ENCODE measurements at regions not wholly inside any gene's neighbourhood (a gene's known extent, or its start where the extent isn't known, plus 50 kb on each side); places are given as distances from the start of the nearest gene placed in this dataset.
"Not testable (repeated sequence)": the region's sequence is repeated elsewhere in the genome, so short reads cannot be mapped to it uniquely, and the experiment has no call there.

DNA sequence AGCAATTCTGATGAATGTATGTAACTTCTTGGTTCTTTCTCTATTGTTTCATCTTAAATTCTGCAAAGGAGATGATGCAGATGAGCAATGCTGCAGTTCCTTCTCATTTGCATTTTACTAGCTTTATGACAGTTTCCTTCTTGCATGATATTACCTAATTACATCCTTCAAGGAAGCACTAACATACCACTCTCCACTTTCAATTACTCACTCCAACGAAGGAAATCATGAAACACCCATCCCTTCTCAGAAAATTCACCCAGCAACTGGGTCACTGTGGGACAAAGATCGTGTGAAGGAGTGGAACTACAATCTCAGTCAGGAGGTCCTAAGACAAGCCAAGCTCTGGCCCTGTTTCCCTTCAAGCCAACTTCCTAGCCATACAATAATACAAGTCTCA, 142.3 kb downstream of the CHD1L start:
- Histone ChIP-seq H3K4me3 (no peak overlapping the region), H3K9me3 (no peaks in the 10 kb centered on the region), H3K36me3 (no peaks in the 10 kb centered on the region), H3K4me1 (no peaks in the 10 kb centered on the region), H3K27me3 (no peaks in the 10 kb centered on the region), H3K27ac (no peak overlapping the region)
- intact Hi-C loops (cut with DNase I) = no loop called here
- no peak for DNase-seq (ENCODE audit: extremely low spot score in 2 of 2)
- TF ChIP-seq POLR2AphosphoS5 (IDR thresholded peaks at IDR 0.05; ENCODE audit: insufficient read depth in 1 of 2, low read depth in 1 of 2) (no peak), POLR2A (IDR thresholded peaks at IDR 0.05) (no peak)
- TF ChIP-seq, protein P1, sequence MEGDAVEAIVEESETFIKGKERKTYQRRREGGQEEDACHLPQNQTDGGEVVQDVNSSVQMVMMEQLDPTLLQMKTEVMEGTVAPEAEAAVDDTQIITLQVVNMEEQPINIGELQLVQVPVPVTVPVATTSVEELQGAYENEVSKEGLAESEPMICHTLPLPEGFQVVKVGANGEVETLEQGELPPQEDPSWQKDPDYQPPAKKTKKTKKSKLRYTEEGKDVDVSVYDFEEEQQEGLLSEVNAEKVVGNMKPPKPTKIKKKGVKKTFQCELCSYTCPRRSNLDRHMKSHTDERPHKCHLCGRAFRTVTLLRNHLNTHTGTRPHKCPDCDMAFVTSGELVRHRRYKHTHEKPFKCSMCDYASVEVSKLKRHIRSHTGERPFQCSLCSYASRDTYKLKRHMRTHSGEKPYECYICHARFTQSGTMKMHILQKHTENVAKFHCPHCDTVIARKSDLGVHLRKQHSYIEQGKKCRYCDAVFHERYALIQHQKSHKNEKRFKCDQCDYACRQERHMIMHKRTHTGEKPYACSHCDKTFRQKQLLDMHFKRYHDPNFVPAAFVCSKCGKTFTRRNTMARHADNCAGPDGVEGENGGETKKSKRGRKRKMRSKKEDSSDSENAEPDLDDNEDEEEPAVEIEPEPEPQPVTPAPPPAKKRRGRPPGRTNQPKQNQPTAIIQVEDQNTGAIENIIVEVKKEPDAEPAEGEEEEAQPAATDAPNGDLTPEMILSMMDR (IDR thresholded peaks at IDR 0.05) = no peak

DNA sequence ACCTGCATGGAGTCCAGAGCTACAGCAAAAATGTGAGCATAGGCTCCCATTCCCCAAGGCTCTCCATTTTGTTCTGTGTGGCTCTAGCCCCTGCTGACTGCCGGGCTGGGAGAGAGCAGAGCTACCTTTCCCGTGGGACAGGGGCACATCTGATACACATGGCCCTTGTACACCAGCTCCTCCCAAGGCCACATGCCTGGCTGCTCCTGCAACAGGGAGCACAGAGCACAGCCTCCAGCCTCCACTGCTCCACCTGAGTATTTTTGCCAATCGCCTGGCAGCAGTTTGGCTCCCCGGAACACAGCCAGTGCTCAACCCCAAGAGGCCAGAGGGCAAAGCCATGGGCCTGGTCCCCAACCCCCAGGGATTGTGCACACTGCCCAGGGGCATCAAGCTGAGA, 146.5 kb downstream of the CHD1L start:
- H3K9me3 ChIP-seq = no peaks in the 10 kb centered on the region
- intact Hi-C loops (cut with DNase I) = no loop called here
- H3K4me1 ChIP-seq = no peaks in the 10 kb centered on the region
- H3K36me3 ChIP-seq = no peaks in the 10 kb centered on the region
- no peak for TF ChIP-seq POLR2A (IDR thresholded peaks at IDR 0.05)
- TF ChIP-seq POLR2AphosphoS5 (IDR thresholded peaks at IDR 0.05; ENCODE audit: insufficient read depth in 1 of 2, low read depth in 1 of 2) = no peak
- TF ChIP-seq, protein P1 (IDR thresholded peaks at IDR 0.05) = no peak
- no peak for DNase-seq (ENCODE audit: extremely low spot score in 2 of 2)
- no peaks in the 10 kb centered on the region for H3K27me3 ChIP-seq
- H3K4me3 ChIP-seq = no peak overlapping the region
- no peak overlapping the region for H3K27ac ChIP-seq

DNA sequence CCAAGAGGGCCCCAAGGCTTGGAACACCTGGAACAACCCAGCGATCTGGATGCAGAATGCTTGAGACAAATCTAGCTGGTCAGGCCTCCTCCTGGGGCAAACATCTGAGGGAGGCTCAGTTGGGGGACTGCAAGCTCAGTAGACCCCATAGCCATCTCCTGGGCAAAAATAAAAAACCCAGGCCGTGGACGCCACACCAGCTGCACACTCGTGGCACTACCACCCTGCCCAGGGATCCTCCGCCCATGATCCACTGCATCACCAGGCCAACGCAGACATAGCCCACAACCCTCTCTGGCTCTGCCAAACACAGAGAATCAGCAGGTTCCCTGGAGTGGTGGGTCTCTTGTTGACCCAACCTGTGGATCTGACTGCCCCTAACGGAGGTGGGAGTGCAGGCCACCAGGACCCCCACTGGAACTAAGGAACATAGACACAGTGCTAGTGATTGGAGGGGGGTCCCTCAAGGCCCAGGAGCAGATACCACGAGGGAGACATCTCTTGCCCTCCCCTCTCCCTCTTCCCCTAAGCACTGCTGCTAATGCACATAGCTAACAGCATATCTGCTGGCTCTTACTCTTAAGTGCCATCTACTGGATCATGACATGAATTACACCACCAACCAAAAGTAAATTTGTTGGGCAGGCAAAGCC, 147.2 kb downstream of the CHD1L start:
- DNase-seq (ENCODE audit: extremely low spot score in 2 of 2) = no peak
- no peaks in the 10 kb centered on the region for H3K9me3 ChIP-seq
- H3K4me3 ChIP-seq = no peak overlapping the region
- no peak overlapping the region for H3K27ac ChIP-seq
- intact Hi-C loops (cut with DNase I) = no loop called here
- no peaks in the 10 kb centered on the region for H3K4me1 ChIP-seq
- no peaks in the 10 kb centered on the region for H3K36me3 ChIP-seq
- TF ChIP-seq POLR2AphosphoS5 (IDR thresholded peaks at IDR 0.05; ENCODE audit: insufficient read depth in 1 of 2, low read depth in 1 of 2) (no peak), POLR2A (IDR thresholded peaks at IDR 0.05) (no peak)
- TF ChIP-seq, protein P1 (IDR thresholded peaks at IDR 0.05) = peak; percentile 23 to 48 (median 34)
- H3K27me3 ChIP-seq = no peaks in the 10 kb centered on the region

DNA sequence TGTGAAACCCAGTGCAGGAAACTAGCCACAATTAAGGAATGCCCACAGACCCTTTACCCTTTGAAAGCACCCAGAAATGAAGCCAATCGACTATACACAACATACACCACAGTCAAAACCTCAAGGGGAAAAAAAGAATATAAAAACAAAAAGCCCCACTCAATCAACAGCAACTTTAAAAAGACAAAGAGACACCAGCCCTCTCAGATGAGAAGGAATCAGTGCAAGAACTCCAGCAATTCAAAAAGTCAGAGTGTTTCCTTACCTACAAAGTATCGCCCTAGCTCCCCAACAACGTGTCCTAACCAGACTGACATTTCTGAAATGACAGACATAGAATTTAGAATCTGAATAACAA, 147.7 kb downstream of the CHD1L start:
- H3K27me3 ChIP-seq = no peaks in the 10 kb centered on the region
- intact Hi-C loops (cut with DNase I) = no loop called here
- H3K36me3 ChIP-seq = no peaks in the 10 kb centered on the region
- no peak overlapping the region for H3K4me3 ChIP-seq
- TF ChIP-seq POLR2AphosphoS5 (IDR thresholded peaks at IDR 0.05; ENCODE audit: insufficient read depth in 1 of 2, low read depth in 1 of 2) (no peak), POLR2A (IDR thresholded peaks at IDR 0.05) (no peak)
- TF ChIP-seq, protein P1 (IDR thresholded peaks at IDR 0.05) = no peak
- H3K4me1 ChIP-seq = no peaks in the 10 kb centered on the region
- no peaks in the 10 kb centered on the region for H3K9me3 ChIP-seq
- no peak for DNase-seq (ENCODE audit: extremely low spot score in 2 of 2)
- H3K27ac ChIP-seq = no peak overlapping the region

DNA sequence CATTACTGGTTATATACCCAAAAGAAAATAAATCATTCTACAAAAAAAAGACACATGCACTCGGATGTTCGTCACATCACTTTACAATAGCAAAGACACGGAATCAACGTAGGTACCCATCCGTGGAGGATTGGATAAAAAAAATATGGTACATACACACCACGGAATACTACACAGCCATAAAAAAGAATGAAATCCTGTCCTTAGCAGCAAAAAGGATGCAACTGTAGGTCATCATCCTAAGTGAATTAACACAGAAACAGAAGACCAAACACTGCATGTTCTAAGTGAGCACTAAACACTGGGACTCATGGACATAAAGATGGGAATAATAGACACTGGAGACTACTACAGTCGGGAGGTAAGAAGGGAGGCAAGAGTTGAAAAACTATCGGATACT, 148.6 kb downstream of the CHD1L start:
- no peak for DNase-seq (ENCODE audit: extremely low spot score in 2 of 2)
- no peaks in the 10 kb centered on the region for H3K9me3 ChIP-seq
- H3K27me3 ChIP-seq = no peaks in the 10 kb centered on the region
- TF ChIP-seq POLR2AphosphoS5 (IDR thresholded peaks at IDR 0.05; ENCODE audit: insufficient read depth in 1 of 2, low read depth in 1 of 2) = no peak
- TF ChIP-seq POLR2A (IDR thresholded peaks at IDR 0.05) = no peak
- TF ChIP-seq, protein P1 (IDR thresholded peaks at IDR 0.05) = no peak
- no peak overlapping the region for H3K27ac ChIP-seq
- intact Hi-C loops (cut with DNase I) = no loop called here
- no peaks in the 10 kb centered on the region for H3K4me1 ChIP-seq
- H3K4me3 ChIP-seq = no peak overlapping the region
- no peaks in the 10 kb centered on the region for H3K36me3 ChIP-seq

DNA sequence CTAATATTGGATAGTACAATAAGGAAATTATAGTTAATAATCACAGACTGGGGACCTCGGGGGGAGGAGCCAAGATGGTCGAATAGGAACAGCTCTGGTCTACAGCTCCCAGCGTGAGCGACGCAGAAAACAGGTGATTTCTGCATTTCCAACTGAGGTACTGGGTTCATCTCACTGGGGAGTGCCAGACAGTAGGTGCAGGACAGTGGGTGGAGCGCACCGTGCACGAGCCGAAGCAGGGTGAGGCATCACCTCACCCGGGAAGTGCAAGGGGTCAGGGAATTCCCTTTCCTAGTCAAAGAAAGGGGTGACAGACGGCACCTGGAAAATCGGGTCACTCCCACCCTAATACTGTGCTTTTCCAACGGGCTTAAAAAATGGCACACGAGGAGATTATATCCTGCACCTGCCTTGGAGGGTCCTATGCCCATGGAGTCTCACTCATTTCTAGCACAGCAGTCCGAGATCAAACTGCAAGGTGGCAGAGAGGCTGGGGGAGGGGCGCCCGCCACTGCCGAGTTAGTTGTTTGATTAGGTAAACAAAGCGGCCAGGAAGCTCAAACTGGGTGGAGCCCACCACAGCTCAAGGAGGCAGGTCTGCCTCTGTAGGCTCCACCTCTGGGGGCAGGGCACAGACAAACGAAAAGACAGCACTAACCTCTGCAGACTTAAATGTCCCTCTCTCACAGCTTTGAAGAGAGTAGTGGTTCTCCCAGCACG, 138.8 kb upstream of the BCL9 start:
- DNase-seq (ENCODE audit: extremely low spot score in 2 of 2); H3K4me3 ChIP-seq; H3K36me3 ChIP-seq; H3K27ac ChIP-seq; H3K9me3 ChIP-seq; H3K27me3 ChIP-seq; intact Hi-C loops (cut with DNase I); H3K4me1 ChIP-seq: not testable (repeated sequence)

DNA sequence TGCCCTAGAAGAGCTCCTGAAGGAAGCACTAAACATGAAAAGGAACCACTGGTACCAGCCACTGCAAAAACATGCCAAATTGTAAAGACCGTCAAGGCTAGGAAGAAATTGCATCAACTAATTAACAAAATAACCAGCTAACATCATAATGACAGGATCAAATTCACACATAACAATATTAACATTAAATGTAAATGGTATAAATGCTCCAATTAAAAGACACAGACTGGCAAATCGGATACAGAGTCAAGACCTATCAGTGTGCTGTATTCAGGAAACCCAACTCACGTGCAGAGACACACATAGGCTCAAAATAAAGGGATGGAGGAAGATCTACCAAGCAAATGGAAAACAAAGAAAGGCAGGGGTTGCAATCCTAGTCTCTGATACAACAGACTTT, 137.0 kb upstream of the BCL9 start:
- intact Hi-C loops (cut with DNase I); H3K27me3 ChIP-seq; DNase-seq (ENCODE audit: extremely low spot score in 2 of 2); H3K27ac ChIP-seq; H3K4me3 ChIP-seq; H3K36me3 ChIP-seq; H3K4me1 ChIP-seq; H3K9me3 ChIP-seq: not testable (repeated sequence)

Measured in vagina (tissue), 2 donors.